ENCODE measurements at regions not wholly inside any gene's neighbourhood (a gene's known extent, or its start where the extent isn't known, plus 50 kb on each side); places are given as distances from the start of the nearest gene placed in this dataset.

DNA sequence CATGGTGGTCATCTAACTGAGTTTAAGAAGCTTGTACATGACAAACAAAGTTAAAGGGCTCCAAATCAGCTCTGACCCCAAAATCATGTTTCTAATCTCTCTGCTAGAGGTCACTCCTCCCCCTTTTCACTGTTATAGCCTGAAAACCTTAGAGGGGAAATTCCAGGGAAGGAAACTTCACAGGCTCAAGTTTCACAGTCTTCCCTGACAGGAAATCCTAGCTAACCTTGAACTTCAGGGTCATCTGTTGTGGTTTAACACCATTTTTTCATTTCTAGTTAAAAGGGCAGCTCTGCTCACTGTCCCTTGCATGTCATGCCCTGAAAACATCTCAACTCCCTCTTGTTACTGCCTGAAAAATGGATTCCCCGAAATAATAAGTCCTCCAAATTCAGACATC is 104.4 kb upstream of the BMP2 start:
- TF ChIP-seq, protein P1, sequence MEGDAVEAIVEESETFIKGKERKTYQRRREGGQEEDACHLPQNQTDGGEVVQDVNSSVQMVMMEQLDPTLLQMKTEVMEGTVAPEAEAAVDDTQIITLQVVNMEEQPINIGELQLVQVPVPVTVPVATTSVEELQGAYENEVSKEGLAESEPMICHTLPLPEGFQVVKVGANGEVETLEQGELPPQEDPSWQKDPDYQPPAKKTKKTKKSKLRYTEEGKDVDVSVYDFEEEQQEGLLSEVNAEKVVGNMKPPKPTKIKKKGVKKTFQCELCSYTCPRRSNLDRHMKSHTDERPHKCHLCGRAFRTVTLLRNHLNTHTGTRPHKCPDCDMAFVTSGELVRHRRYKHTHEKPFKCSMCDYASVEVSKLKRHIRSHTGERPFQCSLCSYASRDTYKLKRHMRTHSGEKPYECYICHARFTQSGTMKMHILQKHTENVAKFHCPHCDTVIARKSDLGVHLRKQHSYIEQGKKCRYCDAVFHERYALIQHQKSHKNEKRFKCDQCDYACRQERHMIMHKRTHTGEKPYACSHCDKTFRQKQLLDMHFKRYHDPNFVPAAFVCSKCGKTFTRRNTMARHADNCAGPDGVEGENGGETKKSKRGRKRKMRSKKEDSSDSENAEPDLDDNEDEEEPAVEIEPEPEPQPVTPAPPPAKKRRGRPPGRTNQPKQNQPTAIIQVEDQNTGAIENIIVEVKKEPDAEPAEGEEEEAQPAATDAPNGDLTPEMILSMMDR (IDR thresholded peaks at IDR 0.05): no peak
- TF ChIP-seq POLR2A (IDR thresholded peaks at IDR 0.05): no peak
